Superior temporal gyrus (tissue), 1 donor: ENCODE measurements at regions not wholly inside any gene's neighbourhood (a gene's known extent, or its start where the extent isn't known, plus 50 kb on each side); places are given as distances from the start of the nearest gene placed in this dataset.

Experiments used
- DNase-seq: peaks from one replicate; pipeline ENCODE4 v3.0.0-alpha.2; 2016; ENCODE audit errors: extremely low spot score

GRCh38 chr10:6342096-6342685 lies 139.5 kb downstream of the PFKFB3 start:
- no peak for DNase-seq

- DNase-seq, result no peak
Observed at GRCh38 chr10:6343305-6344010, 140.7 kb downstream of the PFKFB3 start.

GRCh38 chr10:6345404-6345803 lies 142.7 kb downstream of the PFKFB3 start:
- DNase-seq, result no peak

- DNase-seq, result no peak
Observed at GRCh38 chr10:6346631-6347030, 143.9 kb downstream of the PFKFB3 start.

- peak; percentile 56 for DNase-seq
Observed at GRCh38 chr10:6347391-6347951, 144.7 kb downstream of the PFKFB3 start.

- peak; percentile 59 for DNase-seq
Observed at GRCh38 chr10:6348096-6348874, 145.6 kb downstream of the PFKFB3 start.

- no peak for DNase-seq
Observed at GRCh38 chr10:6349846-6350535, 147.3 kb downstream of the PFKFB3 start.

GRCh38 chr10:6350609-6351008 lies 147.9 kb downstream of the PFKFB3 start:
- DNase-seq, result no peak

GRCh38 chr10:6351495-6351894 lies 148.8 kb downstream of the PFKFB3 start:
- DNase-seq, result no peak

- DNase-seq, result no peak
Observed at GRCh38 chr10:6353526-6353925, 150.8 kb downstream of the PFKFB3 start.

- DNase-seq, result no peak
Observed at GRCh38 chr10:6354168-6354772, 151.5 kb downstream of the PFKFB3 start.

- DNase-seq, result no peak
Observed at GRCh38 chr10:6356280-6356793, 153.6 kb downstream of the PFKFB3 start.

- DNase-seq, result no peak
Observed at GRCh38 chr10:6361869-6362268, 159.1 kb downstream of the PFKFB3 start.

GRCh38 chr10:6362879-6363278 lies 160.1 kb downstream of the PFKFB3 start:
- no peak for DNase-seq

- DNase-seq, result no peak
Observed at GRCh38 chr10:6363511-6363910, 160.8 kb downstream of the PFKFB3 start.

- DNase-seq, result no peak
Observed at GRCh38 chr10:6364283-6364682, 161.6 kb downstream of the PFKFB3 start.

- DNase-seq, result no peak
Observed at GRCh38 chr10:6364893-6365292, 162.2 kb downstream of the PFKFB3 start.

- no peak for DNase-seq
Observed at GRCh38 chr10:6365384-6365783, 162.7 kb downstream of the PFKFB3 start.
